ENCODE measurements at regions not wholly inside any gene's neighbourhood (a gene's known extent, or its start where the extent isn't known, plus 50 kb on each side); places are given as distances from the start of the nearest gene placed in this dataset.

DNA sequence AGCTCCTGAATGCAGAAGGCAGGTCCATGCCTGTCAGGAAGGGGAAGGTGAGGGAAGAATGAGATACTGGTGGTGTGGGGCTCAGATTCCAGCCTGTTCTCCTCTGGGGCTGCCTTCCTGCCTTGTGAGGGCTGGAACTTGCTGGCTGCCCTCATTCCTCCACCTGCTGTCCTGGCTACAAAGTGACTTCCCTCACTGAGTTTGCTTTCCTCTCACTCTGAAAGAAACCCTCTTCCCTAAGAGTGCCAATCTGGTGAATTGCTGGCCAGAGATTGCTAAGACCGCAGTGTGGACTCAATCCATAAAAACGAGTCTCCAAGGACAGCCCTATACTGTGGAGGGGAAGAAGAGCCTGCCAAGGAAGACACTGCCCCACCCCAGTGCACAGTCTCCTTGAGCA lies 664.4 kb upstream of the HS6ST1 start:
- TF ChIP-seq, protein P1, sequence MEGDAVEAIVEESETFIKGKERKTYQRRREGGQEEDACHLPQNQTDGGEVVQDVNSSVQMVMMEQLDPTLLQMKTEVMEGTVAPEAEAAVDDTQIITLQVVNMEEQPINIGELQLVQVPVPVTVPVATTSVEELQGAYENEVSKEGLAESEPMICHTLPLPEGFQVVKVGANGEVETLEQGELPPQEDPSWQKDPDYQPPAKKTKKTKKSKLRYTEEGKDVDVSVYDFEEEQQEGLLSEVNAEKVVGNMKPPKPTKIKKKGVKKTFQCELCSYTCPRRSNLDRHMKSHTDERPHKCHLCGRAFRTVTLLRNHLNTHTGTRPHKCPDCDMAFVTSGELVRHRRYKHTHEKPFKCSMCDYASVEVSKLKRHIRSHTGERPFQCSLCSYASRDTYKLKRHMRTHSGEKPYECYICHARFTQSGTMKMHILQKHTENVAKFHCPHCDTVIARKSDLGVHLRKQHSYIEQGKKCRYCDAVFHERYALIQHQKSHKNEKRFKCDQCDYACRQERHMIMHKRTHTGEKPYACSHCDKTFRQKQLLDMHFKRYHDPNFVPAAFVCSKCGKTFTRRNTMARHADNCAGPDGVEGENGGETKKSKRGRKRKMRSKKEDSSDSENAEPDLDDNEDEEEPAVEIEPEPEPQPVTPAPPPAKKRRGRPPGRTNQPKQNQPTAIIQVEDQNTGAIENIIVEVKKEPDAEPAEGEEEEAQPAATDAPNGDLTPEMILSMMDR (IDR thresholded peaks at IDR 0.05), result no peak
- H3K27ac ChIP-seq, result no peak overlapping the region
- no peak for DNase-seq (ENCODE audit: low spot score)
- H3K4me3 ChIP-seq, result no peak overlapping the region

DNA sequence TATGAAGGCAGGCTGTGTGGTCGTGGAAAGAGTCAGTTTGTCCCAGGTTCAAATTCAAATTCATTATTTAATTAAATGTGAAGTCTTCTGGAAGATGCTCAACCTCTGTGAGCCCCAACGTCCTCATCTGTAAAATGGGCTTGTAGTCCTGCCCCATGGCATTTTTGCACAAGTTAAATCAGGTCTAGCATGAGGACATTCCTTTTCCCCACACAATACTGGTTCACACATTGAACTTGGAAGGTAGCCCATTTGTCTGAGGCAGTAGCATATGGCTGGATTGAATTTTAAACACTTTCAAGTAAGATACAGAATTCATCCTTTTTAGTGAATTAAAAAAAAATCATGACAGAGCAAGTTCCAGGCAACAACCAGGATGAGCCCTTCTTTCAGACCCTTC lies 665.4 kb upstream of the HS6ST1 start:
- no peak for DNase-seq (ENCODE audit: low spot score)
- TF ChIP-seq, protein P1 (IDR thresholded peaks at IDR 0.05), result no peak
- Histone ChIP-seq H3K27ac (no peak overlapping the region), H3K4me3 (no peak overlapping the region)

DNA sequence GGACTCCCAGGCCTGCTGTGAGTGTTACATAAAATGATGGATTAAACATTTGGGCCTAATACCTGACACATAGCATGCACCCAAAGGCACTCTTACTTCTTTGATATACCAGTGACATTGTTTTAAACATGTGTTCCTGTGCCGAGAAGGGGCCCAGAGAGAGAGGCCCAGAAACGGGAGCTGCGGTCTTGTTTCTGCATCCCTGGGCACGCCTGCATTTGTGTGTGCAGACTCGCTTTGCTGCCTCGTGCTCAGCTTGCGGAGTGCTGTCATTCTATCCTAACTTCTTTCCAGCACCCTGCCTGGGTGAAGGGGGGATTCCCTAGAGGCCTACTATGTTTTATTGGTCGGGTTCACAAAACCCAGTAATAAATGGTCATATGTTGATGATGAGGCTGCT lies 666.2 kb upstream of the HS6ST1 start:
- no peak overlapping the region for H3K4me3 ChIP-seq
- H3K27ac ChIP-seq, result no peak overlapping the region
- TF ChIP-seq, protein P1 (IDR thresholded peaks at IDR 0.05), result no peak
- DNase-seq (ENCODE audit: low spot score), result no peak

DNA sequence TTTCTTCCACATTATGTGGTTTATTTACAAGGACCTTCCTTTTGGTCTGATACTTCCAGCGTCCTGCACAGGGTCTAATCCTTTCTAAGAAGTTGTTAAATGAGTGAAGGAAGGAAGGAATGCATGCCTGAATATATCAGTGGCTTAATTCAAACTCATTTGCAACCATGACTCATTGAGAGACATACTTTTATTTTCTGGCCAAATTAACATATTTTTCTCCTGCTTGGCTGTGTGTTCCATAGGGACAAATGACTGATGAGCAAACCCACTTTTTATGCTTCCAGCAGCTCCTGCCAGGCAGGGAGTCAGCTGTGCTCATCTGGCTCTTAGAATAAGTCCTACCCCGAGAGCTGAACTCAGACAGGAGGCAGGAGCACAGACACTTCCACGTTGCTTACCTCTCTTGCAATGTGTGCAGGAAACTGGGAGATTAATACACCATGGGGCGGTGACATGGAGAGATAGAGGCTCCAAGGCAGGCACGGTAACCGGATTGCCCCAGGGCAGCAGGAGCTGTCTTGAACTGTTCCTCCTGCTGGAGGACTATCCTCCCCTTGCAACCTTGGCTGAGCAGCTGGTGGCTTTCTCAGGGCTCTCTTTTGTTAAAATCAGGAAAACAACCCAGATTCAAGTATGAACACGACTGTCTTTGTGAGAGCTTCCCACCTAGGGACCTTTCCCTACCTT lies 667.5 kb upstream of the HS6ST1 start:
- H3K4me3 ChIP-seq, result no peak overlapping the region
- TF ChIP-seq, protein P1 (IDR thresholded peaks at IDR 0.05), result no peak
- no peak for DNase-seq (ENCODE audit: low spot score)
- no peak overlapping the region for H3K27ac ChIP-seq

DNA sequence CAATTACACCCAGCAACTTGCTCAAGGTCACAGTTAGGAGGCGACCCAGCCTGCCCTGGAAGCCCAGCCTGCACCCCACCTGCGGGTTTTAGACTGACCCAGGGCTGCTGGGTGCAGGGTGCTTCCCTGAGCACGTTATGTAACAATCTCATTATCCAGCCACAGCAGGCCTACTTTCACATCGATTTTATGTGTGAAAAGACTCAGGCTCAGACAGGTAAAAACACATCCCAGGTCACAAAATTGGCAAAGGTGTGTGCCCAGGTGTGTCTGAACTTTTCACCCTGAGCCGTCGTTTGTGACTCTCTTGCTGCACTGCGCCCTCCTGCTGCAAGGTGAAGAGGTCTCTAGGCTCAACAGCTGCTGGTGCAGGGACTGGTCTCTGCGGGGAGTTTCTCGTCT lies 668.2 kb upstream of the HS6ST1 start:
- Histone ChIP-seq H3K4me3 (no peak overlapping the region), H3K27ac (no peak overlapping the region)

DNA sequence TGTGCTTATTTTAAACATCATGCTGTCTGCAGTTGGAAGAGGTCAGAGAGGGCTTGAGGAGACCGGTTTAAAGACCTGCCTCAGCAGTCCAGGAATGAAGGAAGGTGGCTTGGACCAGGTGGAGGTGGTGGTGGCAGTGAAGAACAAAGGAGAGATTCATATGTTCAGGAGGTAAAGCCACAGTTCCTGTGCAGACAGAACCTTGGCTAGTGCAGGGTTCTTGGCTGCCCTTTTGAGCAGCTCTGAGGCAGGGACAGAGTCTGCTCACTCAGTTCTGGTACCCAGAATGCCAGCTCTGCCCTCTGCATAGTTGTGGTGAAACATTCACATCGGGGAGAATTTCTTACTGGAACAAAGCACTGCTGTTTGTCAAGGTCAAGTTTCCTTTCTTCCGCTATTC lies 669.7 kb upstream of the HS6ST1 start:
- H3K4me3 ChIP-seq, result no peak overlapping the region
- TF ChIP-seq, protein P1 (IDR thresholded peaks at IDR 0.05), result no peak
- no peak for DNase-seq (ENCODE audit: low spot score)
- no peak overlapping the region for H3K27ac ChIP-seq

More for the DNA sequence above, 668.2 kb upstream of the HS6ST1 start:
- no peak for DNase-seq (ENCODE audit: low spot score)
- TF ChIP-seq, protein P1 (IDR thresholded peaks at IDR 0.05), result no peak

DNA sequence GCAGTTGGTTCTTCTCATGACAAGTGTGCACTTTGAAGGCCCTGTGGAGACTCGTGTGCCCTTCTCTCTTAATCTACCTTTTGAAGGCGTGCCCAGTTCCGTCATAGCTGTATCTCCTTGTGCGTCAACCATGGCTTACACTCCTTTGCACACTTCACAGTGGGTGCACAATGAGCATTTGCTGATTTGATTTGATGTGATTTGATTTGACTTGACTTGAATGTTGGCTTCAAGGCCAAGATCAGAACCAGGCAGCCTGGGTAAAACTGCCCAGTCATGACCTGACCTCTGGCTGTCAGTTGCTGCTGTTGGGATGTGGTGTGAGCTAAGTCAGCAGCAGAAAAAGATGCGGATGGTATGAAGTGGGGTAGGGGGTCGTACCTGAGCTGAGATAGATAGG lies 670.3 kb upstream of the HS6ST1 start:
- no peak for DNase-seq (ENCODE audit: low spot score)
- TF ChIP-seq, protein P1 (IDR thresholded peaks at IDR 0.05), result no peak
- H3K4me3 ChIP-seq, result no peak overlapping the region
- H3K27ac ChIP-seq, result no peak overlapping the region

Data from coronary artery (tissue), 2 donors.